Upper lobe of left lung (tissue), 4 donors: ENCODE measurements at regions not wholly inside any gene's neighbourhood (a gene's known extent, or its start where the extent isn't known, plus 50 kb on each side); places are given as distances from the start of the nearest gene placed in this dataset.
"Not testable (repeated sequence)": the region's sequence is repeated elsewhere in the genome, so short reads cannot be mapped to it uniquely, and the experiment has no call there.

Source experiments
- CTCF ChIP-seq, 6 experiments: fragments of 450-650 bp in 4 of 6; fragments of 200-600 bp in 2 of 6; sonication (generic) in 2 of 6; IDR thresholded peaks; one replicate each; pipeline ENCODE4 v1.5.1; 2016 to 2019; ENCODE audit warnings: antibody characterized with exemption in 6 of 6
- POLR2A ChIP-seq, 4 donors: fragments of 450-650 bp; IDR thresholded peaks; one replicate each; pipeline ENCODE4 v1.5.1; 2016 to 2017; ENCODE audit warnings: antibody characterized with exemption in 4 of 4, mild to moderate bottlenecking in 2 of 4

GRCh38 chr10:87300163-87300562 lies 57.4 kb upstream of the NUTM2D start:
- not testable (repeated sequence) for TF ChIP-seq CTCF, POLR2A (IDR thresholded peaks at IDR 0.05)
